GM12878 (cell line): ENCODE measurements at regions not wholly inside any gene's neighbourhood (a gene's known extent, or its start where the extent isn't known, plus 50 kb on each side); places are given as distances from the start of the nearest gene placed in this dataset.

ENCODE experiments used
- ATAC-seq: fragments of 200-7000 bp; cut with Tn5 transposase; 3 replicates; pipeline ENCODE4 v1.9.1; 2020; ENCODE audit warnings: mild to moderate bottlenecking, moderate library complexity
- BruUV-seq: library from RNA; stranded (reverse); fragments of 400-500 nt; replicated peaks from 2 replicates; lab custom pipeline; 2021; lab: Mats Ljungman, UMichigan
- CTCF ChIA-PET: fragments of 300-600 bp; sonication (Branson Sonifier 250); formaldehyde crosslinking; extraction: SDS; loops from one replicate; lab custom pipeline; 2021; ENCODE audit warnings: inconsistent platforms; lab: Yijun Ruan, JAX
- POLR2A ChIA-PET: fragments of 350-600 bp; formaldehyde crosslinking; extraction: SDS; loops from one replicate; lab custom pipeline; 2021; ENCODE audit warnings: inconsistent platforms; lab: Charles Lee
- RAD21 ChIA-PET: fragments of 300-600 bp; sonication (Branson Sonifier 250); formaldehyde crosslinking; loops from one replicate; lab custom pipeline; 2023; ENCODE audit warnings: antibody characterized with exemption; ENCODE audit not compliant: unreplicated experiment; lab: Charles Lee
- SMC1A ChIA-PET: fragments of 300-600 bp; sonication (Branson Sonifier 250); formaldehyde crosslinking; loops from one replicate; lab custom pipeline; 2023; ENCODE audit not compliant: unreplicated experiment, uncharacterized antibody; lab: Charles Lee
- DNase-seq: peaks from one replicate; pipeline ENCODE4 v3.0.0-alpha.2; 2011; ENCODE audit warnings: low read depth, low spot score
- FAIRE-seq: peaks from 3 replicates; lab custom pipeline; 2011; peaks lifted over from hg19 to GRCh38; lab: Jason Lieb, UNC
- H2AFZ ChIP-seq: 2 replicates; pipeline ENCODE4 v1.6.0; 2011; ENCODE audit warnings: low read depth, low read length, control low read depth; ENCODE audit not compliant: control insufficient read depth
- H3K27ac ChIP-seq: 2 replicates; pipeline ENCODE4 v1.5.1; 2011; ENCODE audit warnings: control low read depth; ENCODE audit not compliant: control insufficient read depth, insufficient read depth
- H3K27me3 ChIP-seq, 2 experiments: replicated peaks in 1 of 2; 2 replicates each; pipeline versions ENCODE4 v1.6.0 to v1.6.1; 2011; ENCODE audit warnings: low read length in 1 of 2; ENCODE audit not compliant: control insufficient read depth in 2 of 2, insufficient read depth in 2 of 2
- H3K36me3 ChIP-seq, 2 experiments: 2 replicates each; pipeline ENCODE4 v1.5.1; 2011; ENCODE audit warnings: low read length in 1 of 2; ENCODE audit not compliant: control insufficient read depth in 2 of 2, insufficient read depth in 2 of 2
- H3K4me1 ChIP-seq: 2 replicates; pipeline ENCODE4 v1.6.1; 2011; ENCODE audit warnings: mild to moderate bottlenecking, low read length, moderate library complexity, mixed read lengths; ENCODE audit not compliant: control insufficient read depth, insufficient read depth
- H3K4me2 ChIP-seq: 2 replicates; pipeline ENCODE4 v1.6.0; 2011; ENCODE audit warnings: control low read depth; ENCODE audit not compliant: control insufficient read depth, insufficient read depth
- H3K4me3 ChIP-seq: fragments of 200-600 bp; sonication (generic); 2 replicates; pipeline ENCODE4 v1.5.1; 2016
- H3K79me2 ChIP-seq: 2 replicates; pipeline ENCODE4 v1.6.0; 2011; ENCODE audit warnings: low read length; ENCODE audit not compliant: control insufficient read depth, insufficient read depth
- H3K9ac ChIP-seq: 2 replicates; pipeline ENCODE4 v1.8.0; 2011; ENCODE audit warnings: low read length, control low read depth, mixed read lengths; ENCODE audit not compliant: control insufficient read depth, insufficient read depth
- H3K9me3 ChIP-seq: replicated peaks from 3 replicates; pipeline ENCODE4 v1.5.1; 2011; ENCODE audit warnings: mild to moderate bottlenecking, low read length; ENCODE audit not compliant: control insufficient read depth, insufficient read depth
- H4K20me1 ChIP-seq: 2 replicates; pipeline ENCODE4 v1.6.0; 2011; ENCODE audit not compliant: control insufficient read depth, insufficient read depth
- GABPA ChIP-seq: IDR thresholded peaks from 2 replicates; pipeline ENCODE4 v1.6.1; 2014; ENCODE audit warnings: antibody characterized with exemption, low read depth, mild to moderate bottlenecking, inconsistent platforms
- HCFC1 ChIP-seq: fragments of 150-350 bp; IDR thresholded peaks from 2 replicates; pipeline ENCODE4 v1.6.1; 2014; ENCODE audit warnings: low read length
- NR2C1 ChIP-seq: fragments of 450-650 bp; IDR thresholded peaks from 2 replicates; pipeline ENCODE4 v1.6.1; 2017; ENCODE audit warnings: antibody characterized with exemption, mild to moderate bottlenecking, moderate library complexity
- NR2F1 ChIP-seq: fragments of 450-650 bp; conservative IDR thresholded peaks from 2 replicates; pipeline ENCODE4 v1.6.1; 2017; ENCODE audit warnings: mild to moderate bottlenecking
- RFX5 ChIP-seq: IDR thresholded peaks from 2 replicates; pipeline ENCODE4 v1.6.1; 2011; ENCODE audit warnings: low read depth, low read length, improper control_type of control experiment
- SMAD1 ChIP-seq: fragments of 450-650 bp; IDR thresholded peaks from 2 replicates; pipeline ENCODE4 v1.6.1; 2018; ENCODE audit warnings: mild to moderate bottlenecking, low read depth; ENCODE audit not compliant: partially characterized antibody
- SP1 ChIP-seq: IDR thresholded peaks from one replicate; pipeline ENCODE4 v1.6.1; 2011; ENCODE audit warnings: low read depth, low read length
- SUPT20H ChIP-seq: IDR thresholded peaks from 2 replicates; pipeline ENCODE4 v1.6.1; 2011; ENCODE audit warnings: low read depth, mild to moderate bottlenecking, low read length, moderate library complexity, borderline replicate concordance; ENCODE audit not compliant: control insufficient read depth
- TARDBP ChIP-seq: IDR thresholded peaks from 2 replicates; pipeline ENCODE4 v1.6.1; 2016; ENCODE audit warnings: borderline replicate concordance
- ZBTB33 ChIP-seq: fragments of 450-650 bp; IDR thresholded peaks from 2 replicates; pipeline ENCODE4 v1.6.1; 2017; ENCODE audit warnings: mild to moderate bottlenecking
- ZNF207 ChIP-seq: fragments of 450-650 bp; IDR thresholded peaks from 2 replicates; pipeline ENCODE4 v1.6.1; 2014; ENCODE audit warnings: antibody characterized with exemption, mild to moderate bottlenecking, borderline replicate concordance
- WGBS: methylation state at CpG from one replicate; pipeline ENCODE4 v1.1.6; 2016; ENCODE audit warnings: low lambda C conversion rate; ENCODE audit not compliant: insufficient replicate concordance, insufficient coverage; ENCODE audit errors: missing lambda C conversion rate; 5-methylcytosine and 5-hydroxymethylcytosine counted together
- in situ Hi-C: fragments of 300-500 bp; cut with MboI; formaldehyde crosslinking; loops from 9 replicates; pipeline ENCODE4 v1.14.3; 2018; ENCODE audit warnings: mixed read lengths
- intact Hi-C: fragments of 100-400 bp; cut with micrococcal nuclease; formaldehyde crosslinking; loops from one replicate; pipeline ENCODE4 v1.14.2; 2022; ENCODE audit not compliant: unreplicated experiment

GRCh38 chr2:139854769-139855483 is 1074.7 kb upstream of the NXPH2 start:
- Histone ChIP-seq H3K9me3 (no peaks in the 10 kb centered on the region), H3K9ac (no peak overlapping the region), H3K27ac (no peak overlapping the region), H3K79me2 (no peaks in the 10 kb centered on the region), H3K36me3 (no peaks in the 10 kb centered on the region), H3K4me3 (no peak overlapping the region), H3K4me1 (no peaks in the 10 kb centered on the region), H4K20me1 (no peaks in the 10 kb centered on the region), H3K27me3 (no peaks in the 10 kb centered on the region), H2AFZ (no peak overlapping the region), H3K4me2 (no peak overlapping the region)
- 13% methylated on average over 3 of the region's 3 CpGs for WGBS
- ATAC-seq: no peak
- ChIA-PET SMC1A (no interaction called here), RAD21 (no interaction called here), CTCF (interaction anchor here (2.0 kb wide), 1 partner anchor 10 kb away, joined by 5 read pairs; no protein-coding TSS in a partner anchor), POLR2A (no interaction called here)
- intact Hi-C loops: no loop called here
- TF ChIP-seq ZBTB33 (no peak), SP1 (no peak), HCFC1 (no peak), TARDBP (no peak), SMAD1 (no peak), NR2F1 (no peak), SUPT20H (no peak), ZNF207 (no peak), GABPA (no peak), NR2C1 (no peak), RFX5 (no peak)
- DNase-seq: no peak
- FAIRE-seq: no peak
- no TSS peak for BruUV-seq
- in situ Hi-C loops: no loop called here
